HG02970 (cell line): ENCODE measurements at regions not wholly inside any gene's neighbourhood (a gene's known extent, or its start where the extent isn't known, plus 50 kb on each side); places are given as distances from the start of the nearest gene placed in this dataset.

Source experiments
- ATAC-seq: cut with Tn5 transposase; IDR thresholded peaks from one replicate; pipeline ENCODE4 v1.9.1; 2021; ENCODE audit warnings: mild to moderate bottlenecking, moderate library complexity, moderate number of reproducible peaks; ENCODE audit not compliant: unreplicated experiment, low FRiP score

DNA sequence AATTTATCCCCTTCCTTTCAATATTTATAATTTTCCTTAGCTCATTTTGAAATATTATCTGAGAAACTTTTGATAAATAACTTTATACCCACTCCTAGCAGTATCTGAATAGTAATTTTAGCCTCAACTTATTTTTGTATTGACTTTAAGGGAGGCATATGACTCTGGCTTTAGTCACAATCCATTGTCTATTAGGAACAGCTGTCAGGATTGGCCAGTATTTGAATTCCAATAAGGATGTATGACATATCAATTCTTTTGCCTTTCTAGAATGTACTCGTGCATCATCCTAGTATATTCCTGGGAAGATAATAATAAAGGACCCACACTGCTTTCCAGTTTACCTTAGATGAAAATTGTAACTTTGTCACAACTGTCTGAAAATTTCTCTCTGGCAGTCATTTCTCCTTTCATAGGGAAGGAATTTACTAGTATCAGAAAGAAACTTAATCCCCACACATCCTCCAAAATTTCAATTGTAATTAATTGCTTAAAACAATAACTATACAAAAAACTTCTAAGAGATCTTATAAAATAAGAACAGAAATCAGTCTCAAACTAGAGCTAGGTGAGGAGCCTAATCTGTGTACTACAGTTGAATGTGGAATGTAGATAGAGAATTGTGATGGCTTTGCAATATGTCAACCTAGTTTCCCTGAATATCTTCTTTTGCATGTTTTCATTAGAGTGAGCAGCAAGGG lies 121.0 kb upstream of the EPHA5 start:
- no peak for ATAC-seq

- no peak for ATAC-seq
These were observed 119.5 kb upstream of the EPHA5 start for GRCh38 chr4:65789805-65790204.

GRCh38 chr4:65789341-65789740 lies 119.1 kb upstream of the EPHA5 start:
- no peak for ATAC-seq

DNA sequence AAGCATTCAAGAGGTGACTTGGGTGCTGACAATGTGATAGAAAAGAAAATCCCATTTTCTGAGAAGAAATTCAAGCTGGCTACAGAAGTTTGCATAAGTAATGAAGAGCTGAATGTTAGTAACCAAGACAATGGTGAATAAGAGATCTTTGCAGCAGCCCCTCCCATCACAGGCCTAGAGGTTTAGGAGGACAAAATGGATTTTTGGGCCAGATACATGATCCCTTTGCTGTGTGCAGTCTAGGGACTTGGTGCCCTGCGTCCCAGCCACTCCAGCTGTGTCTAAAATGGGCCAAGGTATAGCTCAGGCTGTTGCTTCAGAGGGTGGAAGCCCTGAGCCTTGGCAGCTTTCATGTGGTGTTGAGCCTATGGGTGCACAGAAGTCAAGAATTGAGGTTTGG lies 107.0 kb upstream of the EPHA5 start:
- ATAC-seq, result no peak

DNA sequence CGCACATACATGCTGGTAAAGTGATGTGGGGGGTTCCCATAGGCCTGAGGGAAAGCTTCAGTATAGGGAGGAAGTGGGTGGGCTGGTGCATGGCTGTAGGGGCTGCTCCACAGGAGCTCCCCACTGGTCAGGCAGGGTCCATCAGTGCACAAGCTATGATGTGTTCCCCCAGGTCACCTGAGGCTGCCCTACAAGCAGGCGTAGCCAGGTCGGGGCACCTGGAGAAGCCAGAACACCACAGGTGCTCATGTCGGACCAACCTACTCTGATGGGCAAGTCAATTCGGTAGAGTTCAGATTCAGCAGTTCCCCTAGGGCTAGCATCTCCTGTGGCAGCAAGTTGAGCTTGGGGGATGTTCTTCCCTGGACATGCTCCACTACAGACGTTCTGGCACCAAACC lies 103.3 kb upstream of the EPHA5 start:
- no peak for ATAC-seq

DNA sequence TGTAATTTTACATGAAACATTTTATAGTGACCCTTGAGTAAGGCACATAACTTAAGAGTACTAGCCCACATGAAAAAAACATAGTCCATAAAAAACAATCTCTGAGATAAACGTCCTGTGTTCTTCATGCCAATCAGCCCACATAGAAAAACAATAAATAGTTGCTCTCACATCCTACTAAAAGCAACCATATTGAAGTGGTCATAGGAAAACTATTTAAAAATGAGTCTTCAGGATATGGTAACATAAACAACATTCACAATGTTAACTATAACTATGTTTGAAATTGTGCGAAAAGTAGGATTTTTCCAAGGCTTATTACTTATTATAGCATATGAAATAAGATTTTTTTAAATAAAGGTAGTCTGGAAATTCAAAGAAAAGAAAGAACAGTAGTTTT lies 77.1 kb upstream of the EPHA5 start:
- no peak for ATAC-seq

- no peak for ATAC-seq
These were observed 67.8 kb upstream of the EPHA5 start for GRCh38 chr4:65738134-65738533.

DNA sequence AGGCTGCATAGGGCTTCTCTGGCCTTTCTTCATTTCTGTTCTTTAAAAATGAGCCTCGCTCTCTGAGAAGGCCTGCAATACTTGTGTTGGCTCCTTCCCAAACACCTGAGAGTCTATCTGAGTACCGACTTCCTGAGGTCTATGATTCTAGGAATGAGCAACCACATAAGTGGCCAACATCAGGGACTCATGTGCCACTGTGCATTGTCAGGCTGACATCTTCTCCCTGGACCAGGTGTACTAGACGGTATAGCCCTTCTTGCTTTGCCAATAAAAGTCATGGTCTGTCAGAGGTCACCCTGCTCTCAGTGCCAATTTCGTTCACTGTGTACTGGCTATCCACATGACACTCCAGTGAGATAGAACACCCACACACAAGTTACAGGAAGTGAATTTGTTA lies 67.4 kb upstream of the EPHA5 start:
- ATAC-seq, result no peak

GRCh38 chr4:65724973-65725372 lies 54.7 kb upstream of the EPHA5 start:
- ATAC-seq, result no peak
